Left lung (tissue), 4 donors: ENCODE measurements at regions not wholly inside any gene's neighbourhood (a gene's known extent, or its start where the extent isn't known, plus 50 kb on each side); places are given as distances from the start of the nearest gene placed in this dataset.
"Not testable (repeated sequence)": the region's sequence is repeated elsewhere in the genome, so short reads cannot be mapped to it uniquely, and the experiment has no call there.

Experiments
- ATAC-seq: fragments of 200-7000 bp; cut with Tn5 transposase; one replicate; pipeline ENCODE4 v1.9.1; 2020; ENCODE audit warnings: moderate library complexity
- DNase-seq, 4 donors: peaks; one replicate each; pipeline ENCODE4 v3.0.0-alpha.2; 2013 to 2020
- H3K27ac ChIP-seq, 2 donors: fragments of 200-600 bp; sonication (generic) in 1 of 2; one replicate each; pipeline versions ENCODE4 v1.5.0 to v1.8.0; 2020 to 2021
- H3K27me3 ChIP-seq, 2 donors: fragments of 200-600 bp; sonication (generic) in 1 of 2; one replicate each; pipeline versions ENCODE4 v1.5.0 to v1.8.0; 2020 to 2021
- H3K36me3 ChIP-seq, 2 donors: fragments of 200-600 bp; sonication (generic) in 1 of 2; one replicate each; pipeline versions ENCODE4 v1.5.0 to v1.8.0; 2020 to 2021
- H3K4me1 ChIP-seq, 2 donors: fragments of 200-600 bp; one replicate each; pipeline ENCODE4 v1.8.0; 2021
- H3K4me3 ChIP-seq, 2 donors: fragments of 200-600 bp; sonication (generic) in 1 of 2; one replicate each; pipeline versions ENCODE4 v1.5.0 to v1.8.0; 2020 to 2021; ENCODE audit warnings: mild to moderate bottlenecking in 1 of 2
- H3K9me3 ChIP-seq, 2 donors: fragments of 200-600 bp; sonication (generic) in 1 of 2; one replicate each; pipeline versions ENCODE4 v1.5.0 to v1.8.0; 2020 to 2021
- intact Hi-C, 2 donors: fragments of 100-400 bp; cut with DNase I; formaldehyde crosslinking; loops; one replicate each; pipeline versions ENCODE4 v1.11.2 to v1.14.2; 2022
- TF ChIP-seq, protein P1 (sequence below), 2 donors: fragments of 200-600 bp; sonication (generic) in 1 of 2; IDR thresholded peaks; one replicate each; pipeline versions ENCODE4 v1.5.0 to v1.8.0; 2021; ENCODE audit warnings: antibody characterized with exemption in 2 of 2
- donor health status: DM: no; HTN: yes; CAD: no.
- donor health status: DM: no; HTN: no; CAD: no.

DNA sequence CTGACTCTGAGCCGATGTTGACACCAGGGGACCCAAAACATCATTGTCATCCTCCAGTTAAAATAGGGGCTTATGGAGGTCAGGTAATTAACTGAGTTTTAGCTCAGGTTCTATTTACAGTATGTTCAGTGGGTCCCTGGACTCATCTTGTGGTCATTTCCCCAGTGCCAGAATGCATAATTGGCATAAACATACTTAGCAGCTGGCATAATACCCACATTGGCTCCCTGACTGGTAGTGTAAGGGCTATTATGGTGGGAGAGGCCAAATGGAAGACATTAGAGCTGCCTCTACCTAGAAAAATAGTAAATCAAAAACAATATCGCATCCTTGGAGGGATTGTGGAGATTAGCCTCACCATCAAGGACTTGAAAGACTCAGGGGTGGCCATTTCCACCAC, 350.9 kb downstream of the C12orf75 start:
- ATAC-seq (no peak), DNase-seq (no peak)
- H3K36me3 ChIP-seq, result no peaks in the 10 kb centered on the region
- no peaks in the 10 kb centered on the region for H3K27me3 ChIP-seq
- H3K27ac ChIP-seq, result no peak overlapping the region
- H3K4me1 ChIP-seq, result no peaks in the 10 kb centered on the region
- TF ChIP-seq, protein P1, sequence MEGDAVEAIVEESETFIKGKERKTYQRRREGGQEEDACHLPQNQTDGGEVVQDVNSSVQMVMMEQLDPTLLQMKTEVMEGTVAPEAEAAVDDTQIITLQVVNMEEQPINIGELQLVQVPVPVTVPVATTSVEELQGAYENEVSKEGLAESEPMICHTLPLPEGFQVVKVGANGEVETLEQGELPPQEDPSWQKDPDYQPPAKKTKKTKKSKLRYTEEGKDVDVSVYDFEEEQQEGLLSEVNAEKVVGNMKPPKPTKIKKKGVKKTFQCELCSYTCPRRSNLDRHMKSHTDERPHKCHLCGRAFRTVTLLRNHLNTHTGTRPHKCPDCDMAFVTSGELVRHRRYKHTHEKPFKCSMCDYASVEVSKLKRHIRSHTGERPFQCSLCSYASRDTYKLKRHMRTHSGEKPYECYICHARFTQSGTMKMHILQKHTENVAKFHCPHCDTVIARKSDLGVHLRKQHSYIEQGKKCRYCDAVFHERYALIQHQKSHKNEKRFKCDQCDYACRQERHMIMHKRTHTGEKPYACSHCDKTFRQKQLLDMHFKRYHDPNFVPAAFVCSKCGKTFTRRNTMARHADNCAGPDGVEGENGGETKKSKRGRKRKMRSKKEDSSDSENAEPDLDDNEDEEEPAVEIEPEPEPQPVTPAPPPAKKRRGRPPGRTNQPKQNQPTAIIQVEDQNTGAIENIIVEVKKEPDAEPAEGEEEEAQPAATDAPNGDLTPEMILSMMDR (IDR thresholded peaks at IDR 0.05), result no peak
- no peaks in the 10 kb centered on the region for H3K9me3 ChIP-seq
- intact Hi-C loops, result no loop called here
- H3K4me3 ChIP-seq, result no peak overlapping the region

- H3K36me3 ChIP-seq, H3K9me3 ChIP-seq, H3K27ac ChIP-seq, DNase-seq, H3K4me3 ChIP-seq, H3K4me1 ChIP-seq, ATAC-seq, intact Hi-C loops, H3K27me3 ChIP-seq: not testable (repeated sequence)
These were observed 352.3 kb downstream of the C12orf75 start for GRCh38 chr12:105682821-105683220.

- H3K9me3 ChIP-seq, H3K27ac ChIP-seq, DNase-seq, ATAC-seq, H3K4me1 ChIP-seq, H3K36me3 ChIP-seq, intact Hi-C loops, H3K4me3 ChIP-seq, H3K27me3 ChIP-seq: not testable (repeated sequence)
These were observed 353.3 kb downstream of the C12orf75 start for GRCh38 chr12:105683836-105684235.

- TF ChIP-seq, protein P1 (IDR thresholded peaks at IDR 0.05), result no peak
- intact Hi-C loops, result no loop called here
- peaks cover 0 to under 1% of the 10 kb centered on the region in 2 donors for H3K9me3 ChIP-seq
- no peak overlapping the region for H3K4me3 ChIP-seq
- H3K27ac ChIP-seq, result no peak overlapping the region
- DNase-seq, result no peak
- H3K4me1 ChIP-seq, result no peaks in the 10 kb centered on the region
- H3K36me3 ChIP-seq, result no peaks in the 10 kb centered on the region
- ATAC-seq, result no peak
- H3K27me3 ChIP-seq, result no peaks in the 10 kb centered on the region
These were observed 367.6 kb downstream of the C12orf75 start for GRCh38 chr12:105698075-105698474.

DNA sequence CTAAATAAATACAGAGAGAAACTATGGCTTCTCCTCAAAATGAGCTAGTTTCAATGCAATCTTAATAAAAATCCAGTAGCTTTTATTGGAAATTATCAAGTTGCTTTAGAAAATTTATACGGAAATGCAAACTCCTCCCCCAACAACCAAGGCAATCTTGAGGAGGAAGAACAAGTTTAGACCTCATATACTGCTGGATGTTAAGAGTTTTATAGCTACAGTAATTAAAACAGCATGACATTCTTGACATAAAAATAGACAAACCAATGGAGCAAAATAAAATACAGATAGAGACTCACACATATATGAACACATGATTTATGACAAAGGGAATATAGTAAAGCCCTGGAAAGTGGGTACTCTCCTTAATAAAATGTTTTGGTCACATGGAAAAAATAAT, 368.7 kb downstream of the C12orf75 start:
- ATAC-seq (no peak), DNase-seq (no peak)
- H3K4me1 ChIP-seq, result no peaks in the 10 kb centered on the region
- TF ChIP-seq, protein P1 (IDR thresholded peaks at IDR 0.05), result no peak
- intact Hi-C loops, result no loop called here
- H3K27ac ChIP-seq, result no peak overlapping the region
- H3K36me3 ChIP-seq, result no peaks in the 10 kb centered on the region
- no peaks in the 10 kb centered on the region for H3K9me3 ChIP-seq
- H3K27me3 ChIP-seq, result no peaks in the 10 kb centered on the region
- no peak overlapping the region for H3K4me3 ChIP-seq

DNA sequence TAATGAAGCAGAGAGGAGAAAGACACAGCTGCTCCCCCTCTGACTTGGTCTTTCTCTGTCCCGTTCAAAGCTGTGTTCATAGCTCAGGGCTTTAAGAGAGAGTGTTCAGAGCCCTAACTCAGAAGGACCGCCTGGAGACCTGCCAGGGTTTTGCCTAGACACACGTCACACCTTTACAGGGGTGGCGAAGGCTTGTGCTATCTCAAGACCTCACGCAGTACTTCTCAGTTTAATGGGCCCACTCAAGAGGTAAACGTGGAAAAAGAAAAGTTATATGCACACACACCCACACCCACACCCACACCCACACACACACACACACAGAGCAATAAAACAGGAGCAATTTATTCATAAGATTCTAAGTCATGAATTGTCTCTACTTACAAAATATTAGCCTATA, 374.3 kb downstream of the C12orf75 start:
- no peaks in the 10 kb centered on the region for H3K27me3 ChIP-seq
- H3K27ac ChIP-seq, result no peak overlapping the region
- DNase-seq (peak in 2 of 4 donors; percentile 44 to 62), ATAC-seq (peak; percentile 85)
- H3K4me1 ChIP-seq, result peaks cover 0 to 6% of the 10 kb centered on the region in 2 donors
- TF ChIP-seq, protein P1 (IDR thresholded peaks at IDR 0.05), result no peak
- intact Hi-C loops, result no loop called here
- no peaks in the 10 kb centered on the region for H3K36me3 ChIP-seq
- H3K4me3 ChIP-seq, result no peak overlapping the region
- H3K9me3 ChIP-seq, result no peaks in the 10 kb centered on the region
